H9 (cell line): ENCODE measurements at regions not wholly inside any gene's neighbourhood (a gene's known extent, or its start where the extent isn't known, plus 50 kb on each side); places are given as distances from the start of the nearest gene placed in this dataset.

Source experiments
- DNase-seq: peaks from one replicate; pipeline ENCODE4 v3.0.0-alpha.2; 2017
- H2AFZ ChIP-seq: one replicate; pipeline ENCODE4 v1.6.1; 2013; ENCODE audit warnings: mild to moderate bottlenecking, low read length, control low read depth, moderate library complexity
- H2AK5ac ChIP-seq: 2 replicates; pipeline ENCODE4 v1.6.1; 2013; ENCODE audit warnings: low read length, control low read depth, mixed read lengths; ENCODE audit not compliant: insufficient read length
- H2BK120ac ChIP-seq: one replicate; pipeline ENCODE4 v1.6.1; 2013; ENCODE audit warnings: low read depth, mild to moderate bottlenecking, low read length, control low read depth, inconsistent platforms; ENCODE audit not compliant: poor library complexity, severe bottlenecking
- H2BK12ac ChIP-seq: 2 replicates; pipeline ENCODE4 v1.6.1; 2013; ENCODE audit warnings: low read length, control low read depth, mixed read lengths, low read depth; ENCODE audit not compliant: insufficient read length
- H2BK15ac ChIP-seq: 2 replicates; pipeline ENCODE4 v1.6.1; 2013; ENCODE audit warnings: low read depth, low read length, control low read depth
- H2BK20ac ChIP-seq: one replicate; pipeline ENCODE4 v1.6.1; 2013; ENCODE audit warnings: low read depth, mild to moderate bottlenecking, low read length, control low read depth, inconsistent platforms; ENCODE audit not compliant: poor library complexity, severe bottlenecking
- H2BK5ac ChIP-seq: 2 replicates; pipeline ENCODE4 v1.6.1; 2013; ENCODE audit warnings: low read length, control low read depth, mixed read lengths; ENCODE audit not compliant: insufficient read length
- H3K14ac ChIP-seq: 2 replicates; pipeline ENCODE4 v1.6.1; 2013; ENCODE audit warnings: low read length, control low read depth; ENCODE audit not compliant: insufficient read depth
- H3K18ac ChIP-seq: 2 replicates; pipeline ENCODE4 v1.6.1; 2013; ENCODE audit warnings: low read depth, mild to moderate bottlenecking, mixed read lengths, low read length, control low read depth; ENCODE audit not compliant: insufficient read length
- H3K23ac ChIP-seq: 2 replicates; pipeline ENCODE4 v1.6.1; 2013; ENCODE audit warnings: low read length, control low read depth, mixed read lengths, low read depth; ENCODE audit not compliant: insufficient read length
- H3K23me2 ChIP-seq: 2 replicates; pipeline ENCODE4 v1.6.1; 2013; ENCODE audit warnings: low read depth, mild to moderate bottlenecking, mixed read lengths, low read length, control low read depth; ENCODE audit not compliant: insufficient read length, poor library complexity, severe bottlenecking
- H3K27ac ChIP-seq: 2 replicates; pipeline ENCODE4 v1.5.1; 2013; ENCODE audit warnings: low read length, control low read depth, mixed read lengths, low read depth; ENCODE audit not compliant: insufficient read length
- H3K27me3 ChIP-seq: 2 replicates; pipeline ENCODE4 v1.6.1; 2013; ENCODE audit warnings: low read length, control low read depth, inconsistent platforms; ENCODE audit not compliant: insufficient read depth
- H3K4ac ChIP-seq: 2 replicates; pipeline ENCODE4 v1.6.1; 2013; ENCODE audit warnings: low read depth, mild to moderate bottlenecking, control low read depth, inconsistent platforms, low read length, moderate library complexity
- H3K4me1 ChIP-seq: 2 replicates; pipeline ENCODE4 v1.6.1; 2013; ENCODE audit warnings: low read length, control low read depth, inconsistent platforms; ENCODE audit not compliant: insufficient read depth
- H3K4me2 ChIP-seq: 2 replicates; pipeline ENCODE4 v1.6.1; 2013; ENCODE audit warnings: low read length, control low read depth, mixed read lengths; ENCODE audit not compliant: insufficient read length, insufficient read depth
- H3K56ac ChIP-seq: 2 replicates; pipeline ENCODE4 v1.6.1; 2013; ENCODE audit warnings: low read depth, mild to moderate bottlenecking, mixed read lengths, low read length, control low read depth; ENCODE audit not compliant: insufficient read length
- H3K79me1 ChIP-seq: 2 replicates; pipeline ENCODE4 v1.6.1; 2013; ENCODE audit warnings: low read depth, mild to moderate bottlenecking, moderate library complexity, low read length, control low read depth, inconsistent platforms; ENCODE audit not compliant: insufficient read depth, poor library complexity, severe bottlenecking
- H3K79me2 ChIP-seq: 2 replicates; pipeline ENCODE4 v1.6.1; 2013; ENCODE audit warnings: low read length, control low read depth, inconsistent platforms; ENCODE audit not compliant: insufficient read depth
- H3K9ac ChIP-seq: 2 replicates; pipeline ENCODE4 v1.6.1; 2013; ENCODE audit warnings: low read length, control low read depth, mixed read lengths; ENCODE audit not compliant: insufficient read length; ENCODE audit errors: extremely low read depth
- H3K9me3 ChIP-seq: one replicate; pipeline ENCODE4 v1.6.1; 2013; ENCODE audit warnings: low read depth, low read length, inconsistent platforms; ENCODE audit not compliant: control insufficient read depth
- H3T11ph ChIP-seq: one replicate; pipeline ENCODE4 v1.6.1; 2013; ENCODE audit warnings: mild to moderate bottlenecking, low read length, control low read depth, inconsistent platforms
- H4K20me1 ChIP-seq: one replicate; pipeline ENCODE4 v1.6.1; 2013; ENCODE audit not compliant: control insufficient read depth, insufficient read length, insufficient read depth
- H4K5ac ChIP-seq: 2 replicates; pipeline ENCODE4 v1.6.1; 2013; ENCODE audit warnings: low read depth, mild to moderate bottlenecking, mixed read lengths, low read length, control low read depth; ENCODE audit not compliant: insufficient read length
- H4K8ac ChIP-seq: replicated peaks from 2 replicates; pipeline ENCODE4 v1.6.1; 2013; ENCODE audit warnings: low read length, control low read depth, mixed read lengths, low read depth; ENCODE audit not compliant: insufficient read length
- H4K91ac ChIP-seq: 2 replicates; pipeline ENCODE4 v1.6.1; 2013; ENCODE audit warnings: low read depth, mild to moderate bottlenecking, moderate library complexity, mixed read lengths, low read length, control low read depth; ENCODE audit not compliant: insufficient read length
- H3K27ac Mint-ChIP-seq, 3 experiments: 2 replicates in 2 of 3; 3 replicates in 1 of 3; pipeline ENCODE4 v1.8.0; 2020 to 2021; ENCODE audit warnings: mixed read lengths in 3 of 3, mild to moderate bottlenecking in 1 of 3, moderate library complexity in 1 of 3
- H3K27me3 Mint-ChIP-seq: 2 replicates; pipeline ENCODE4 v1.8.0; 2021; ENCODE audit warnings: low read depth, mild to moderate bottlenecking, moderate library complexity, mixed read lengths
- H3K36me3 Mint-ChIP-seq, 3 experiments: 2 replicates in 2 of 3; 3 replicates in 1 of 3; pipeline ENCODE4 v1.8.0; 2020 to 2021; ENCODE audit warnings: low read depth in 3 of 3, mixed read lengths in 3 of 3; ENCODE audit not compliant: insufficient read depth in 1 of 3
- H3K4me1 Mint-ChIP-seq, 2 experiments: 2 replicates each; pipeline ENCODE4 v1.8.0; 2020; ENCODE audit warnings: mixed read lengths in 2 of 2
- H3K4me3 Mint-ChIP-seq, 2 experiments: 2 replicates in 1 of 2; 3 replicates in 1 of 2; pipeline ENCODE4 v1.8.0; 2020 to 2021; ENCODE audit warnings: mild to moderate bottlenecking in 2 of 2, mixed read lengths in 2 of 2, moderate library complexity in 1 of 2
- H3K9me3 Mint-ChIP-seq, 2 experiments: 2 replicates in 1 of 2; 3 replicates in 1 of 2; pipeline ENCODE4 v1.8.0; 2020; ENCODE audit warnings: mild to moderate bottlenecking in 2 of 2, mixed read lengths in 2 of 2, moderate library complexity in 1 of 2
- WGBS: extraction: QIAGEN DNeasy Blood & Tissue Kit; methylation state at CpG from one replicate; pipeline ENCODE4 v1.1.7; 2013; ENCODE audit warnings: missing lambda C conversion rate, low lambda C conversion rate, mixed read lengths; ENCODE audit not compliant: insufficient read length; ENCODE audit errors: extremely low coverage; 5-methylcytosine and 5-hydroxymethylcytosine counted together
- TF ChIP-seq, protein P1 (sequence below): fragments of 200-600 bp; sonication (generic); conservative IDR thresholded peaks from 3 replicates; pipeline ENCODE4 v1.8.0; 2021; ENCODE audit warnings: antibody characterized with exemption, mild to moderate bottlenecking

DNA sequence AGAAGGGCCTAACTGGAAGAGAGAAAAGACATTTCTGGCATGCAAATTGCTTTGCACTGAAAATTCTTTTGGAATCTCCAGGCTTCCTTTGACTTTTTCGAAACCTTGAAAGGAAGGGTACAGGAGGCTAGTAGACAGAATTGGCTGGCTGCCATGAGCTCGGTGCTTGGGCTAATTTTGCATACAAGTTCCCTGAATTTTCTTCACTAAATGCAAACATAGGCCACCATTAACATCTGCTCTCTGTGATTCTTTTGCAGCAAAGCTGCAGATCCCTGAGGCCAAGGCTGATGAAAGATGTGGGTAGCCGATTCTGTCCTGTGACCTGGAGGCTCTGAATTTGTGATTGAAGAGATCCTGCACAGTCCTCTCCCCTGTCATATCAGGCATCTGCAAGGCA lies 247.8 kb upstream of the MCTP2 start:
- H3K27ac Mint-ChIP-seq = peak overlapping the region in 1 of 3 experiments; percentile 24; a peak in 1 of 7 replicates
- H3K9me3 ChIP-seq = no peaks in the 10 kb centered on the region
- no peak overlapping the region for H2BK15ac ChIP-seq
- H3K14ac ChIP-seq = no peak overlapping the region
- no peak overlapping the region for H2BK120ac ChIP-seq
- H3K27ac ChIP-seq = no peak overlapping the region
- no peak overlapping the region for H2BK12ac ChIP-seq
- H3K4me2 ChIP-seq = no peak overlapping the region
- no peak overlapping the region for H3K9ac ChIP-seq
- H3K4me3 Mint-ChIP-seq = no peak overlapping the region
- H3K23ac ChIP-seq = no peak overlapping the region
- no peak overlapping the region for H3T11ph ChIP-seq
- TF ChIP-seq, protein P1, sequence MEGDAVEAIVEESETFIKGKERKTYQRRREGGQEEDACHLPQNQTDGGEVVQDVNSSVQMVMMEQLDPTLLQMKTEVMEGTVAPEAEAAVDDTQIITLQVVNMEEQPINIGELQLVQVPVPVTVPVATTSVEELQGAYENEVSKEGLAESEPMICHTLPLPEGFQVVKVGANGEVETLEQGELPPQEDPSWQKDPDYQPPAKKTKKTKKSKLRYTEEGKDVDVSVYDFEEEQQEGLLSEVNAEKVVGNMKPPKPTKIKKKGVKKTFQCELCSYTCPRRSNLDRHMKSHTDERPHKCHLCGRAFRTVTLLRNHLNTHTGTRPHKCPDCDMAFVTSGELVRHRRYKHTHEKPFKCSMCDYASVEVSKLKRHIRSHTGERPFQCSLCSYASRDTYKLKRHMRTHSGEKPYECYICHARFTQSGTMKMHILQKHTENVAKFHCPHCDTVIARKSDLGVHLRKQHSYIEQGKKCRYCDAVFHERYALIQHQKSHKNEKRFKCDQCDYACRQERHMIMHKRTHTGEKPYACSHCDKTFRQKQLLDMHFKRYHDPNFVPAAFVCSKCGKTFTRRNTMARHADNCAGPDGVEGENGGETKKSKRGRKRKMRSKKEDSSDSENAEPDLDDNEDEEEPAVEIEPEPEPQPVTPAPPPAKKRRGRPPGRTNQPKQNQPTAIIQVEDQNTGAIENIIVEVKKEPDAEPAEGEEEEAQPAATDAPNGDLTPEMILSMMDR = no peak
- H3K4me1 ChIP-seq = no peaks in the 10 kb centered on the region
- no peaks in the 10 kb centered on the region for H3K79me1 ChIP-seq
- H3K23me2 ChIP-seq = no peaks in the 10 kb centered on the region
- no peaks in the 10 kb centered on the region for H4K20me1 ChIP-seq
- H3K4ac ChIP-seq = no peak overlapping the region
- no peak overlapping the region for H2BK20ac ChIP-seq
- H3K4me1 Mint-ChIP-seq = peaks cover 0 to 6% of the 10 kb centered on the region in 2 experiments; a peak in 2 of 4 replicates
- H3K36me3 Mint-ChIP-seq = no peaks in the 10 kb centered on the region
- H3K27me3 Mint-ChIP-seq = no peaks in the 10 kb centered on the region; the same call in 1 of the 2 replicates
- H3K56ac ChIP-seq = no peak overlapping the region
- H3K18ac ChIP-seq = no peak overlapping the region
- H2AFZ ChIP-seq = no peak overlapping the region
- H3K79me2 ChIP-seq = no peaks in the 10 kb centered on the region
- no peaks in the 10 kb centered on the region for H3K9me3 Mint-ChIP-seq
- no peak overlapping the region for H4K5ac ChIP-seq
- no peak overlapping the region for H4K8ac ChIP-seq
- H2AK5ac ChIP-seq = no peak overlapping the region
- no peak overlapping the region for H4K91ac ChIP-seq
- DNase-seq = no peak
- no CpG with 5 or more reads among the region's 3 CpGs for whole genome bisulfite sequencing
- H2BK5ac ChIP-seq = no peak overlapping the region
- no peaks in the 10 kb centered on the region for H3K27me3 ChIP-seq
